Lower leg skin (tissue), 3 donors: ENCODE measurements at regions not wholly inside any gene's neighbourhood (a gene's known extent, or its start where the extent isn't known, plus 50 kb on each side); places are given as distances from the start of the nearest gene placed in this dataset.

Source experiments
- CTCF ChIP-seq, 3 donors: fragments of 450-650 bp; IDR thresholded peaks; one replicate each; pipeline ENCODE4 v1.5.1; 2016; ENCODE audit warnings: antibody characterized with exemption in 3 of 3, mild to moderate bottlenecking in 3 of 3, moderate library complexity in 2 of 3
- POLR2A ChIP-seq, 2 donors: fragments of 450-650 bp; IDR thresholded peaks; one replicate each; pipeline ENCODE4 v1.6.1; 2016 to 2017; ENCODE audit warnings: antibody characterized with exemption in 2 of 2, mild to moderate bottlenecking in 1 of 2, moderate library complexity in 1 of 2

GRCh38 chr13:83589814-83590213 lies 292.5 kb downstream of the SLITRK1 start:
- TF ChIP-seq CTCF (IDR thresholded peaks at IDR 0.05) (no peak), POLR2A (IDR thresholded peaks at IDR 0.05) (no peak)
